ENCODE measurements at regions not wholly inside any gene's neighbourhood (a gene's known extent, or its start where the extent isn't known, plus 50 kb on each side); places are given as distances from the start of the nearest gene placed in this dataset.

GRCh38 chr18:38899252-38899651 is 1333.7 kb upstream of the CELF4 start (continued):
- TF ChIP-seq E4F1 (IDR thresholded peaks at IDR 0.05; ENCODE audit: borderline replicate concordance, partially characterized antibody) (no peak), USF2 (IDR thresholded peaks at IDR 0.05; ENCODE audit: borderline replicate concordance, low read depth, low read length) (no peak), TARDBP (IDR thresholded peaks at IDR 0.05; ENCODE audit: borderline replicate concordance) (no peak)

GRCh38 chr18:38898167-38898566 is 1332.6 kb upstream of the CELF4 start:
- no peaks in the 10 kb centered on the region for H3K36me3 ChIP-seq (ENCODE audit: control insufficient read depth in 2 of 2, insufficient read depth in 2 of 2, low read length in 1 of 2)
- H2AFZ ChIP-seq (ENCODE audit: control insufficient read depth, low read depth, low read length): no peak overlapping the region
- no peaks in the 10 kb centered on the region; the same call in 2 of the 3 replicates for H3K9me3 ChIP-seq (replicated peaks; ENCODE audit: control insufficient read depth, insufficient read depth, low read length)
- no peak overlapping the region for H3K27ac ChIP-seq (ENCODE audit: control insufficient read depth, insufficient read depth)
- TF ChIP-seq SREBF1 (IDR thresholded peaks at IDR 0.05; ENCODE audit: low read length) (no peak), POLR2AphosphoS5 (IDR thresholded peaks at IDR 0.05; ENCODE audit: low read length) (no peak)
- H3K4me3 ChIP-seq: no peak overlapping the region
- BruUV-seq (replicated peaks): no TSS peak
- intact Hi-C loops (cut with micrococcal nuclease; ENCODE audit: unreplicated experiment) (no loop called here), in situ Hi-C loops (cut with MboI) (no loop called here)
- CTCF ChIA-PET: no interaction called here
- no peak overlapping the region for H3K9ac ChIP-seq (ENCODE audit: control insufficient read depth, insufficient read depth, low read length)
- POLR2A ChIA-PET: no interaction called here
- no peak overlapping the region for H3K4me2 ChIP-seq (ENCODE audit: control insufficient read depth, insufficient read depth)
- FAIRE-seq: no peak
- ATAC-seq: no peak
- no peak for DNase-seq (ENCODE audit: low read depth, low spot score)
- no peaks in the 10 kb centered on the region for H3K4me1 ChIP-seq (ENCODE audit: control insufficient read depth, insufficient read depth, low read length)
- no peaks in the 10 kb centered on the region for H4K20me1 ChIP-seq (ENCODE audit: control insufficient read depth, insufficient read depth)
- no peaks in the 10 kb centered on the region for H3K79me2 ChIP-seq (ENCODE audit: control insufficient read depth, insufficient read depth, low read length)
- SMC1A ChIA-PET (ENCODE audit: uncharacterized antibody, unreplicated experiment): no interaction called here
- no peaks in the 10 kb centered on the region for H3K27me3 ChIP-seq (replicated peaks in 1 of 2; ENCODE audit: control insufficient read depth in 2 of 2, insufficient read depth in 2 of 2, low read length in 1 of 2)
- 3% methylated on average over 3 of the region's 3 CpGs for WGBS (ENCODE audit: insufficient coverage, insufficient replicate concordance, low lambda C conversion rate, missing lambda C conversion rate)
- RAD21 ChIA-PET (ENCODE audit: unreplicated experiment): no interaction called here

Data from GM12878 (cell line).